Nephron progenitor cell (in vitro differentiated cells): ENCODE measurements at regions not wholly inside any gene's neighbourhood (a gene's known extent, or its start where the extent isn't known, plus 50 kb on each side); places are given as distances from the start of the nearest gene placed in this dataset.

Source experiments
- DNase-seq: peaks from one replicate; pipeline ENCODE4 v3.0.0; 2021
- H3K27ac Mint-ChIP-seq: 2 replicates; pipeline ENCODE4 v1.8.0; 2021; ENCODE audit warnings: mild to moderate bottlenecking, moderate library complexity, mixed read lengths
- H3K27me3 Mint-ChIP-seq: 2 replicates; pipeline ENCODE4 v1.8.0; 2021; ENCODE audit warnings: mild to moderate bottlenecking, low read depth, mixed read lengths; ENCODE audit not compliant: poor library complexity
- H3K36me3 Mint-ChIP-seq: 2 replicates; pipeline ENCODE4 v1.8.0; 2021; ENCODE audit warnings: low read depth, mixed read lengths
- H3K4me1 Mint-ChIP-seq: 2 replicates; pipeline ENCODE4 v1.8.0; 2021; ENCODE audit warnings: mixed read lengths
- H3K4me3 Mint-ChIP-seq: 2 replicates; pipeline ENCODE4 v1.8.0; 2021; ENCODE audit warnings: mild to moderate bottlenecking, moderate library complexity, mixed read lengths
- H3K9me3 Mint-ChIP-seq: 2 replicates; pipeline ENCODE4 v1.8.0; 2021; ENCODE audit warnings: mild to moderate bottlenecking, moderate library complexity, mixed read lengths
- CTCF ChIP-seq: fragments of 200-600 bp; sonication (generic); IDR thresholded peaks from 2 replicates; pipeline ENCODE4 v1.5.0; 2021; ENCODE audit warnings: antibody characterized with exemption

DNA sequence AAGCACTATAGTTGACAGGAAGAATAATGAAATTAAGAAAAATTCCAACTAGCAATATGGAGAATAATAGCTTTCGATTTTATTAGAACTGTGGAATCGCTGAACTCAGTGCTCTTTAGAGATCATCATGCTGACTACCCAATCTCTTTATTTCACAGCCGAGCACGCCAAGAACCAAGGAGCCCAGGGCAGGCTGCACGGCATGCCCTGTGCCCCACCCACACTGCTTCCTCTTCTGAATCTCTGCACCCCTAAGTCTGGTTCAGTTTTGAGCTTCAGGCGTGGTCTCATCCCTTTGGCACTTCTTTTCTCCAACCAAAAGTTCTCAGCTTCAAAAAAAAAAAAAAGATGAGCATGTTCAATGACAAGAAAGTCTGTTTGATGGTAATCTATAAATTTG lies 92.4 kb upstream of the ZNF800 start:
- no peak for TF ChIP-seq CTCF
- Mint-ChIP-seq H3K9me3 (peaks cover 3% of the 10 kb centered on the region), H3K27ac (no peak overlapping the region), H3K27me3 (peaks cover 5% of the 10 kb centered on the region), H3K4me3 (no peak overlapping the region), H3K4me1 (no peaks in the 10 kb centered on the region), H3K36me3 (no peaks in the 10 kb centered on the region)
- DNase-seq = no peak

GRCh38 chr7:127478461-127478860 lies 86.0 kb upstream of the ZNF800 start:
- no peaks in the 10 kb centered on the region for H3K9me3 Mint-ChIP-seq
- H3K36me3 Mint-ChIP-seq = no peaks in the 10 kb centered on the region
- no peak overlapping the region for H3K27ac Mint-ChIP-seq
- no peaks in the 10 kb centered on the region for H3K4me1 Mint-ChIP-seq
- DNase-seq = no peak
- peaks cover 6% of the 10 kb centered on the region for H3K27me3 Mint-ChIP-seq
- H3K4me3 Mint-ChIP-seq = no peak overlapping the region
- TF ChIP-seq CTCF = no peak

GRCh38 chr7:127478024-127478355 lies 85.5 kb upstream of the ZNF800 start:
- Mint-ChIP-seq H3K9me3 (no peaks in the 10 kb centered on the region), H3K36me3 (no peaks in the 10 kb centered on the region), H3K4me3 (no peak overlapping the region), H3K27ac (no peak overlapping the region), H3K27me3 (peaks cover 6% of the 10 kb centered on the region), H3K4me1 (no peaks in the 10 kb centered on the region)
- no peak for TF ChIP-seq CTCF
- no peak for DNase-seq

DNA sequence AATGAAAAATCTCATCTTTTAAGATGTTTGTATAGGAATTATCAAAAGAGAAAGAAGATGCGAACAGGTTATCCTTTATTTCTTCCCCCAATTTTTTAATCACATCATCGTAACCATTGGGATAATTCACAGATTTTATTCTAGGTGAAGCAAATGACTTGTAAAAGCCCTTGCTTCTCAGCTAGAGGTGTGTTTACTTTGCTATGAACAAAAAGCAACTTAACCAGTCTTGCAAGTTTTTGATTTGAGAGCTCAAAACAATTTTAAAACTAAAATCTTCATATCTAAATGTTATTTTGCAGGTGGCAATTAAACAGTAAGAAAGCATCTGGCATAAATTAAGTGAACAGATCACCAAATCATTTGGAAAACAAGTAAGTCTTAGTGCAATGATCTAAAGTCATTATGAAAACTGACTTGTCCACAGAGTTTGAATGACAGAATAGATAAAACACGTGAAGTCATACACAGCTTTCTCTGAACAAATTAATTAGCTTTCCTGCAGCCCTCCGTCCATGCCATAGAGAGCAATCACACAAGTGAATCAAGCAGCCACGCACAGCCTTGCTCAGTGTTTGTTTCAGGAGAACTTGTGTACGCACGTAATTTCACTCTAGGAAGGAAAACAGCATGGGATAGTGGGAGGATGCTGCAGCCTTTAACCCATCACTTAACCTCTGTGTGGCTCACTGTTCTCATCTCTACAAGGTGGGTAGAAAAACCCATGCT lies 85.0 kb upstream of the ZNF800 start:
- Mint-ChIP-seq H3K4me1 (no peaks in the 10 kb centered on the region), H3K27me3 (peaks cover 6% of the 10 kb centered on the region), H3K27ac (no peak overlapping the region)

GRCh38 chr7:127476618-127477017 lies 84.1 kb upstream of the ZNF800 start:
- H3K36me3 Mint-ChIP-seq = no peaks in the 10 kb centered on the region
- no peak for TF ChIP-seq CTCF
- H3K4me1 Mint-ChIP-seq = no peaks in the 10 kb centered on the region
- no peak overlapping the region for H3K4me3 Mint-ChIP-seq
- no peaks in the 10 kb centered on the region for H3K9me3 Mint-ChIP-seq
- peaks cover 6% of the 10 kb centered on the region for H3K27me3 Mint-ChIP-seq
- DNase-seq = no peak
- no peak overlapping the region for H3K27ac Mint-ChIP-seq

More for the DNA sequence above, 85.0 kb upstream of the ZNF800 start:
- Mint-ChIP-seq H3K4me3 (no peak overlapping the region), H3K9me3 (no peaks in the 10 kb centered on the region), H3K36me3 (no peaks in the 10 kb centered on the region)
- DNase-seq = no peak
- TF ChIP-seq CTCF = no peak

- no peak for TF ChIP-seq CTCF
- no peak for DNase-seq
- H3K27me3 Mint-ChIP-seq = peaks cover 14% of the 10 kb centered on the region
- no peak overlapping the region for H3K4me3 Mint-ChIP-seq
- no peaks in the 10 kb centered on the region for H3K4me1 Mint-ChIP-seq
- no peaks in the 10 kb centered on the region for H3K9me3 Mint-ChIP-seq
- no peak overlapping the region for H3K27ac Mint-ChIP-seq
- H3K36me3 Mint-ChIP-seq = no peaks in the 10 kb centered on the region
Observed at GRCh38 chr7:127474457-127474856, 81.9 kb upstream of the ZNF800 start.
